ENCODE measurements at regions not wholly inside any gene's neighbourhood (a gene's known extent, or its start where the extent isn't known, plus 50 kb on each side); places are given as distances from the start of the nearest gene placed in this dataset.

DNA sequence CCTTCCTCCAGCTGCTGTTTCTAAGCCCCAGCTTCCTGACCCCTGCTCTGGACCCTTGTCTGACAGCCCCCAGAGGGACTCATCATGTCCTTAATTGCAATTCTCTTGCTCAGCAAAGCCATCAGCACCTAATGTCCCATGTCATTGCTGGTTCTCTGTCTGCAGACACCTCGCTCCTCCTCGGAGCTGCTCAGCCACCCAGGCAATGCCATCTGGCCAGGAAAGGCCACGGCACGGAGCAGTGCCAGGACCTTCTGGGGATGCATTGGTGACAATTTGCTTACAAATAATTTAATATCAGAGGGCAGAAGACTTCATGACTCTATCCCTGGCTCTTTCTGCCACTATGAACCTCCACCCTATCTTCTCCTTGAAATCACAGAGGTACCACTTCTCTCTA is 107.0 kb upstream of the THY1 start:
- H3K4me1 ChIP-seq (ENCODE audit: insufficient read depth, low read length, poor library complexity, severe bottlenecking), result no peaks in the 10 kb centered on the region
- intact Hi-C loops (cut with micrococcal nuclease; ENCODE audit: unreplicated experiment), result no loop called here
- H4K20me1 ChIP-seq (ENCODE audit: insufficient read depth, low read length), result no peaks in the 10 kb centered on the region
- no peak overlapping the region for H3K27ac ChIP-seq (ENCODE audit: low read depth, low read length, poor library complexity, severe bottlenecking)
- H2AFZ ChIP-seq (ENCODE audit: low read length), result no peak overlapping the region
- H3K9me2 ChIP-seq (ENCODE audit: insufficient read depth, low read length), result no peaks in the 10 kb centered on the region
- CTCF ChIA-PET (ENCODE audit: unreplicated experiment), result interaction anchor here (0.5 kb wide), 1 partner anchor 39 kb away, joined by 6 read pairs; no protein-coding TSS in a partner anchor
- no TSS peak for BruUV-seq (replicated peaks)
- H3K4me2 ChIP-seq (ENCODE audit: low read length), result no peak overlapping the region
- H3K4me3 ChIP-seq (ENCODE audit: low read depth, low read length, poor library complexity, severe bottlenecking), result no peak overlapping the region
- H3K36me3 ChIP-seq (ENCODE audit: insufficient read depth, low read length), result no peaks in the 10 kb centered on the region
- no peak for DNase-seq (ENCODE audit: low spot score)
- H3K9me3 ChIP-seq (ENCODE audit: low read length), result no peaks in the 10 kb centered on the region
- no peaks in the 10 kb centered on the region for H3K79me2 ChIP-seq (ENCODE audit: insufficient read depth, low read depth, low read length)
- TF ChIP-seq, protein P1, sequence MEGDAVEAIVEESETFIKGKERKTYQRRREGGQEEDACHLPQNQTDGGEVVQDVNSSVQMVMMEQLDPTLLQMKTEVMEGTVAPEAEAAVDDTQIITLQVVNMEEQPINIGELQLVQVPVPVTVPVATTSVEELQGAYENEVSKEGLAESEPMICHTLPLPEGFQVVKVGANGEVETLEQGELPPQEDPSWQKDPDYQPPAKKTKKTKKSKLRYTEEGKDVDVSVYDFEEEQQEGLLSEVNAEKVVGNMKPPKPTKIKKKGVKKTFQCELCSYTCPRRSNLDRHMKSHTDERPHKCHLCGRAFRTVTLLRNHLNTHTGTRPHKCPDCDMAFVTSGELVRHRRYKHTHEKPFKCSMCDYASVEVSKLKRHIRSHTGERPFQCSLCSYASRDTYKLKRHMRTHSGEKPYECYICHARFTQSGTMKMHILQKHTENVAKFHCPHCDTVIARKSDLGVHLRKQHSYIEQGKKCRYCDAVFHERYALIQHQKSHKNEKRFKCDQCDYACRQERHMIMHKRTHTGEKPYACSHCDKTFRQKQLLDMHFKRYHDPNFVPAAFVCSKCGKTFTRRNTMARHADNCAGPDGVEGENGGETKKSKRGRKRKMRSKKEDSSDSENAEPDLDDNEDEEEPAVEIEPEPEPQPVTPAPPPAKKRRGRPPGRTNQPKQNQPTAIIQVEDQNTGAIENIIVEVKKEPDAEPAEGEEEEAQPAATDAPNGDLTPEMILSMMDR (conservative IDR thresholded peaks at IDR 0.05; ENCODE audit: low read length), result no peak
- no peak for TF ChIP-seq EZH2phosphoT487 (IDR thresholded peaks at IDR 0.05; ENCODE audit: borderline replicate concordance, low read depth, low read length)
- POLR2A ChIA-PET, result no interaction called here

DNA sequence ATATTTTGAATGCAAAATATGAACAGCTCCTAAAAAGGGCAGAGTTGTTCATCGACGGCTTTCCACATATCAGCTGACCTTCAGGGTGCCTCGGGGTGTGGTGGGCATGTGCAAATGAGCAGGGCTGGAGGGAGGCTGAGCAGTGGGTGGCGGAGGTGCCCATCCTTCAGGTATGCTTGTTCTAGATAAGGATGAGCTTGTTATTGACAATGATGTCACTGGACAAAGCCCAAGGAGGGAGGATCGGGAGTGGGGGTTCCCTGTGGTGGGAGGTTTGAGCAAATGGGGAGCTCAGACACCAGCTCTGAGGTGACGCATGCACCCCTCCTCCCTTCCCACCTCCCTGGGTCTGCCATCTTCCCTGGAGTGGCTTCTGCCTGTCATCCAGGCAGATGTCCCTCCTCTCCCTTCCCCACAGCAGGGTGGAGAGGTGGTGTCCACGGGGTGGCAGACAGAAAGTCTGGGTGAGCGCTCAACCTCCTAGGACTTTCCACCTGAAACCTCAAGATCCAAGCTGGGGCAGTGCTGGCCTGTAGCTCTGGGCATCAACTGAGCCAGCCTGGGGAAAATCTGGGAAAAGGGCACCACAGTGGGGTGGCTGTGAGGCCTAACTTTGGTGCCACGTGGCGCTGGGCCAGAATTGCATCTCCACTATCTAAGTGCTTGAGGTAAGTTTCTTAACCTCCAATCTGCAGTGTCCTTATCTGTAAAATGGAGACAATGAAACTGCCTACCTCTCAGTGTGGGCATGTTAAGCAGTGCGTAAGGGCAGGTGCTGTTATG is 106.3 kb upstream of the THY1 start:
- no peak overlapping the region for H3K27ac ChIP-seq (ENCODE audit: low read depth, low read length, poor library complexity, severe bottlenecking)
- no peaks in the 10 kb centered on the region for H3K36me3 ChIP-seq (ENCODE audit: insufficient read depth, low read length)
- no peaks in the 10 kb centered on the region for H3K9me2 ChIP-seq (ENCODE audit: insufficient read depth, low read length)
- no TSS peak for BruUV-seq (replicated peaks)
- H4K20me1 ChIP-seq (ENCODE audit: insufficient read depth, low read length), result no peaks in the 10 kb centered on the region
- H3K79me2 ChIP-seq (ENCODE audit: insufficient read depth, low read depth, low read length), result no peaks in the 10 kb centered on the region
- POLR2A ChIA-PET, result no interaction called here
- intact Hi-C loops (cut with micrococcal nuclease; ENCODE audit: unreplicated experiment), result no loop called here
- TF ChIP-seq, protein P1 (conservative IDR thresholded peaks at IDR 0.05; ENCODE audit: low read length), result no peak
- no peak for TF ChIP-seq EZH2phosphoT487 (IDR thresholded peaks at IDR 0.05; ENCODE audit: borderline replicate concordance, low read depth, low read length)
- no peak overlapping the region for H2AFZ ChIP-seq (ENCODE audit: low read length)
- DNase-seq (ENCODE audit: low spot score), result no peak
- no peak overlapping the region for H3K4me3 ChIP-seq (ENCODE audit: low read depth, low read length, poor library complexity, severe bottlenecking)
- H3K9me3 ChIP-seq (ENCODE audit: low read length), result no peaks in the 10 kb centered on the region
- no peaks in the 10 kb centered on the region for H3K4me1 ChIP-seq (ENCODE audit: insufficient read depth, low read length, poor library complexity, severe bottlenecking)
- no peak overlapping the region for H3K4me2 ChIP-seq (ENCODE audit: low read length)
- CTCF ChIA-PET (ENCODE audit: unreplicated experiment), result no interaction called here

DNA sequence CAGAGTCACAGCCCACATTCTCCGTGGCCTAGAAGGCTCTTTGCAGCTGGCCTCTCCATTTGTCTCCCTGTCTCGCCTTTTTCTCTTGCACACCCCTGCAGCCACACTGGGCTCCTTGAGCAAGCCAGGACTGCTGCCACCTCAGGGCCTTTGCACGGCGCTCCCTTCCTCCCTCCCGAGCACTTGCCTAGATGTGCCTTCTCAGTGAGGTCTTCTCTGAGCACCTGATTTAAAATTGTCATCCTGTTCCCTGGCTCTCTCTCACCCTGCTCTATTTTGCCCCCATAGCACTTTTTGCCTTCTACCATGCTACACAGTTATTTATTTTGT is 102.9 kb upstream of the THY1 start:
- no peak overlapping the region for H2AFZ ChIP-seq (ENCODE audit: low read length)
- H3K4me3 ChIP-seq (ENCODE audit: low read depth, low read length, poor library complexity, severe bottlenecking), result no peak overlapping the region
- CTCF ChIA-PET (ENCODE audit: unreplicated experiment), result no interaction called here
- intact Hi-C loops (cut with micrococcal nuclease; ENCODE audit: unreplicated experiment), result no loop called here
- H3K9me2 ChIP-seq (ENCODE audit: insufficient read depth, low read length), result no peaks in the 10 kb centered on the region
- no peak for DNase-seq (ENCODE audit: low spot score)
- no peak for TF ChIP-seq EZH2phosphoT487 (IDR thresholded peaks at IDR 0.05; ENCODE audit: borderline replicate concordance, low read depth, low read length)
- TF ChIP-seq, protein P1 (conservative IDR thresholded peaks at IDR 0.05; ENCODE audit: low read length), result no peak
- H3K9me3 ChIP-seq (ENCODE audit: low read length), result no peaks in the 10 kb centered on the region
- H3K36me3 ChIP-seq (ENCODE audit: insufficient read depth, low read length), result no peaks in the 10 kb centered on the region
- no peaks in the 10 kb centered on the region for H3K4me1 ChIP-seq (ENCODE audit: insufficient read depth, low read length, poor library complexity, severe bottlenecking)
- no TSS peak for BruUV-seq (replicated peaks)
- H3K4me2 ChIP-seq (ENCODE audit: low read length), result no peak overlapping the region
- POLR2A ChIA-PET, result interaction anchor here (0.7 kb wide), 1 partner anchor 59 kb away, joined by 4 read pairs; no protein-coding TSS in a partner anchor
- H4K20me1 ChIP-seq (ENCODE audit: insufficient read depth, low read length), result no peaks in the 10 kb centered on the region
- H3K27ac ChIP-seq (ENCODE audit: low read depth, low read length, poor library complexity, severe bottlenecking), result no peak overlapping the region
- H3K79me2 ChIP-seq (ENCODE audit: insufficient read depth, low read depth, low read length), result no peaks in the 10 kb centered on the region

Measured in OCI-LY7 (cell line).